NCI-H82 treated with DMSO at 0.1 percent for 48 hours (cell line): ENCODE measurements at regions not wholly inside any gene's neighbourhood (a gene's known extent, or its start where the extent isn't known, plus 50 kb on each side); places are given as distances from the start of the nearest gene placed in this dataset.
A peak's percentile ranks its signal among the peaks of the same experiment; 100 is the strongest.
"Not testable (repeated sequence)": the region's sequence is repeated elsewhere in the genome, so short reads cannot be mapped to it uniquely, and the experiment has no call there.

Experiments
- DNase-seq: peaks from one replicate; lab custom pipeline; 2025; ENCODE audit not compliant: unreplicated experiment; lab: John Stamatoyannopoulos, UW

DNA sequence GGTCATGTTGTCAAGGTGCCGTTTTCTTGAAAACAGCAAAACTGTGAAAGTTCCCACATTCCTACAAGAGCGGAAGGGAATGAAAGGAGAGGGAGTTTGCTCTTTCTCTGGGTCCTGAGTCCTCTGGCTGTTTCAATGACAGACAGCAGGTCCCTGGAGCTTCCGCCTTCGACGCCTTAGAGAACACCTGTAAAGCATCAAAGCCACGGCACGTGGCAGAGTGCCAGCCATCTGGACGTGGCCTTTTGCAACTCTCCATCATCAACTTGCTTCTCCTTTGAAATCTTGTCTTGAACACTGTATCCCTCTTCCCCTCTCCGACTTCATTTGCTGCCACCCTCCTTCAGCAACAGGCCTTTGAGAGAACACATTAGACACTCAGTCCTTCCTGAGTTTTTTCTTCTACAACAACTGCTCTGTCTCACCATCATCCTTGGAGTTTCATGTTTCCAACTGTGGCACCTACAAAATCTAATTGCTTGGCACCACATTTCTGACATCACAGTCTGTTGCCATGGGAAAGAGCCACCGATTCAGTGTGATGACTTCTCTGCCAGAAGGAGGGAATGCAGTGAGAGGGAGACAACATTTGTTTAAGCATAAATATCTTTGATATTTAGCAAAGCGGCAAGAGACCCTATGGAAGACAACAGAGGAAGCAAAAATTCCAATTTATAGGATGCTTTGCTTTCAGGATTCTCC, 204.9 kb upstream of the PTER start:
- no peak for DNase-seq

DNA sequence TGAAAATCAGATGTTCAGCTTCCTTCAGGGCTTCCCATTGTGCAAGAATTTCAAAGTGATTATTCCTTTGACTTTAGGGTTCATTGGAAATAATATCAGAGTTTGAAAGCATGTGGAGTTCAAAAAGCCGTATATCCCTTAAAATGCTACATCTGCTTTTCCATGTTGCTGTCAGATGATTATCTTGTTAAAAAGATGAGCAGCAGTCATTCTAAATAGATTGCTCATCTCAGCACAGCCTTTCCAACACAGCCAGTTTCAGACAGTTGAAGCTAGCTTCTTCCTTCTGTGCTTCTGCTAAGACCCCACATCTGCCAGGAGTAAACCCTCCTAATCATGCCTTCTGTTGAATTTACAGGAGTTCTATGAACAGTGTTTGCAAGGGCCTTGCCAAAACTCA, 204.4 kb upstream of the PTER start:
- DNase-seq: peak; percentile 5

DNA sequence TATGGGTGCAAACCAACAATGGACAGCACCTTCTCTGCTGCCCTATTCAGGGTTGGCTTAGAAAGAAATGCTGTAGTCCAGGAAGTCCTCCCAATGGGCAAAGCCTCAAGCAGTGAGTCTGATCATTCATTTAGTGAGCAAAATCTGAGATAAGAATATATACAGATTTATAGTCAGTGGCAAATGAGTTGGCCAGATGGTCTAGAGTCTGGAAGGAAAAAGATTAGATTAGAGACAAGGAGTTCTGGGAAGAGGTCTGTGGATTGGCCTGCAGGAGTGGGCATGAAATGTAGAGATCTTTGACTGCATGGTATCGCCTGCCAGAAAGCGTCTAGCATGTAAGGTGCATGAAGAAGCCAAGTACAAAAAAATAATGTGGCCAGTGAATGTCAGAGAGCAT, 201.9 kb upstream of the PTER start:
- no peak for DNase-seq

DNA sequence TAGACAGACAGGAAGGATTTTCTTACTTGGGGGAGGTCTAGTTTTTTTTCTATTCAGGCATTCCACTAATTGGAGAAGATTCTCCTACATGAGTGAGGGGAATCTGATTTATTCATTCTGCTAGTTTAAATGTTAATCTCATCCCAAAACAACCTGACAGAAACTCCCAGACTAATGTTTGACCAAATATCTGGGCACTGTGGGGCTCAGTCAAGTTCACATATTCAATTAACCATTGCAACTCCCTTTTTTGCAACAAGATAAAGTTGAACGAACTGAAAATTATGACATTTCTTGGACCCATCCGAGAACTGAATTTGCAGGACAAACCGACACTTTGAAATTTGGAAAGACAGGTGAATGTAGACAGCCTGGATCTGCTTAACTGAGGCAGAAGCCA, 194.4 kb upstream of the PTER start:
- no peak for DNase-seq

DNA sequence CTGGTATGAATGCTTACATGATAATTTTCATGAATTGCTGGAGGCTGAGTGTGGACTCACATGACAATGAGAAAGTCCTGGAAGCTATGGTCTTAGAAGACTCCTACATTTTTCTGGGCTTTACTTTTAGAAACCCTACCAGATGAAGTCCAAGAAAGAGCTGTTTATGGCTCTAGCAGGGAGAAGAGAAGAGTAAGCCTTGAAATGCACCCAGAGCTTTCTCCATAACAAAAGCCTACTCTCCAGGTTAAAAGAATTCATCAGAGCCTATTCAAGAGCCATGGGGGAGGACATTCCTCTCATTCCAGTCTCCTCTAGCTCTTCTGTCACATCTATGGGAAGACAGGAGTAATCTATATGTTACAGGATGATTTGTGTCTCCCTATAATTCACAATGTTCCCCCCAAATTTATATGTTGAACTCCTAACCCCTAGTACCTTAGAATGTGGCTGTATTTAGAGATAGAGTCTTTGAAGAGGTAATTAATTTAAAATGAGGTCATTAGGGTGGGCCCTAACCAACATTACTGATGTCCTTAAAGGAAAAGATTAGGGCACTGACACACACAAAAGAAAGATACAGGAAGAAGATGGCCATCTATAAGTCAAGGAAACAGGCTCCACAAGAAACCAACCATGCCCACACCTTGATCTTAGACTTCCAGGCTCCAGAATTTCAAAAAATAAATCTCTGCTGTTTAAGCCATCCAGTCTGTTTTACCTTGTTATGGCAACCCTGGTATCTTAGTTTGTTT, 193.8 kb upstream of the PTER start:
- no peak for DNase-seq

GRCh38 chr10:16250136-16250535, 186.7 kb upstream of the PTER start:
- not testable (repeated sequence) for DNase-seq

GRCh38 chr10:16256336-16256735, 180.5 kb upstream of the PTER start:
- no peak for DNase-seq

- no peak for DNase-seq
Observed at GRCh38 chr10:16258291-16259040, 178.3 kb upstream of the PTER start.

DNA sequence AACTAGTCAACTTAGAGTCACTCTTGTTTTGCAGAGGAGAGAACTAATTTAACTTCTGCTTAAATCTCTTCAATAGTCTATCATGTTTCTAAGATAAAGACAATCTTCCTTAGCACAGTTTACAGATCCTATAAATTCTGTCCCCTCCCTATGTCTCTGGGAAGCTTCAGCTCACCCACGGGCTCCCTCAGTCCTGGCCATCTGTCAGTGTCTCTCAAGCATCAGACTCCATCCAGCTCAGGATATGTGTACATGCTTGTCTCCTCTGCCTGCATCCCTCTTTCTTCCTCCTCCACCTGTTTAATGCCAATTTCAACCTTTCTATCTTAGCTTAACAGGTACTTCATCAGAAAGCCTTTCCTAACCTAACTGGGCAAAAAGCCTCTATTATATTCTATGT, 177.1 kb upstream of the PTER start:
- DNase-seq: no peak

GRCh38 chr10:16260388-16260787, 176.4 kb upstream of the PTER start:
- DNase-seq: no peak

GRCh38 chr10:16271571-16271970, 165.2 kb upstream of the PTER start:
- DNase-seq: no peak

DNA sequence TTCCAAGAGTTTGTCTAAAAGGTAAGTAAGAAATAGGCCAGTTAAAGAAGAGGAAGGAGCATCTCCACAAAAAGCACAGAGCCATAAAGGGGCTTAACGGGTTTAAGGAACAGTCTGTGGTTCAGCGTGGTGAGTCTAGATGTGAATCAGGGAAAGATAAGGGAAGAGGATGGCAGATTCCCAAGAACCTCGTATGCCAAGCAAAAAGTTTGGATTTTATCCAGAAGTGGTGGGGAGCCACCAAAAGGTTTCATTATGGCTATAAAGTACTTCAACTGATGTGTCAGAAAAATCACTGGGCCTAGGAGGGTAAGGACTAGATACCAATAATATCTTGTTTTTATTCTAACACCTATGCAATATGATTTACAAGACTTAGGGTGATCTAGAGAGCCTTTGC, 161.9 kb upstream of the PTER start:
- DNase-seq: no peak

- no peak for DNase-seq
Observed at GRCh38 chr10:16280595-16280994, 156.2 kb upstream of the PTER start.

GRCh38 chr10:16292366-16292765, 144.4 kb upstream of the PTER start:
- DNase-seq: no peak

DNA sequence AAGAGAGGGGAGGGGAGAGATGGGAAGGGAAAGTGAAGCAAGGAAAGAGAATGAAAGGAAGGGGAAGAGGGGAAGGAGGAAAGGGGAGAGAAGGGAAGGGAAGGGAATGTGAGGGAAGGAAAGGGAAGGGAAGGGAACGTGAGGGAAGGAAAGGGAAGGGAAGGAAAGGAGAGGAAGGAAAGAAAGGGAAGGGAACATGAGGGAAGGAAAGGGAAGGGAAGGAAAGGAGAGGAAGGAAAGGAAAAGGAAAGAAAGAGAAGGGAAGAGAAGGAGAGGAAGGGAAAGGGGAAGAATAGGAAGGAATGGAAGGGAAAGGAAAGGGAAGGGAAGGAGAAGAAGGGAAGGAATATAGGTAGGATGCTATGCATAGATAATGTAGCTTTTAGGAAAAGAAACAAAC, 139.7 kb upstream of the PTER start:
- no peak for DNase-seq

DNA sequence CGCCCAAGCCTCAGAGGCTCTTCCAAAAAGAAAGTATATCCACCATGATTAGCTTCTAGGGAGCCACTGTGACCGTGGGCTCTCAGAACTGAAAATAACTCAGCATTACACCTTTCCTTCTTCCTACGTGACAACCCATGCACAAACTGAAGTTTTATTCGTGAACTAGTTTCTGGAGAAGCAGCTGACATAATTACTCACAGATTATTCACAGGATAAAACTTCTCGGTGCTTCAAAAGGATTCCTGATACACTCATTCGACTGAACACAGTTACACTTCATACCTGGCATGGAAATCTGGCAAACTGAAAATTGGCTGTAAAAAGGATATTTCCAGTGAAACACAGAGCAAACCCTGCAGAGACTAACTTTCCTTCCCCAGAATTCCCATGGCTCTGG, 139.2 kb upstream of the PTER start:
- no peak for DNase-seq

DNA sequence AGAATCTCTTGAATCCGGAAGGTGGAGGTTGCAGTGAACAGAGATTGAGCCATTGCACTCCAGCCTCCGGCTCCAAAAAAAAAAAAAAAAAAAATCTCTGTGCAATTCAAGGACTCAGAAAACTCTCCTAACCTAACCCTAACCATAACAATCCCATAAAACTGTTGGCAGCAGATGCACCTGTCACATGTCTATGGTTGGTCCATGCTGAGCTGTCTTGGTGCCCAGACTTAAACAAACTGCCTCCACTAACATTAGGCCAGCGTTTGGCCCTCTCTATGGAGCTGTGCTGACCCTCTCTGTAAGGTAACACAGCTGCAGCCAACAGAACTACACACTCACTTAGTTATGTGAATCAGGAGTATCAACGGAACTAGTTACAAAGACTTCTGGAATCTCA, 132.5 kb upstream of the PTER start:
- no peak for DNase-seq

- no peak for DNase-seq
Observed at GRCh38 chr10:16310440-16310839, 126.4 kb upstream of the PTER start.

GRCh38 chr10:16314259-16314658, 122.6 kb upstream of the PTER start:
- DNase-seq: no peak

GRCh38 chr10:16316733-16317390, 119.9 kb upstream of the PTER start:
- no peak for DNase-seq

DNA sequence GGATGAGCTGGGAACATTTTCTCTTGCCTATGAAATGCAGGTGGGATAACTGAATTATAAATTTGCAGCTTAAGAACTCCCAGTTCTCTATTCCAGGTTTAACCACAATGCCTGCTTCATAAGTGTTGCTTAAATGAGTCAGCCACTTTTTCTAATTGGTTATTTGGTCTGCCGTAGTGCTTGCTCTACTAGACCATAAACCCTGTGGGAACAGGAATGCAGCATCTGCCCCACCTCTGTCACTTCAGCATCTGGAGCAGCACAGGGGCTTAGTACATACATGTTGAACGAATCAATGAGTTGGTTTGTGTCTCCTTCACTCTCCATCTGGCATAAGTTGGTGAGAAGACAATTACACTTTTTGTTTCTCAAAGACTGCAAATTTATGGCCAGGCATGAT, 95.2 kb upstream of the PTER start:
- no peak for DNase-seq

GRCh38 chr10:16348891-16349290, 87.9 kb upstream of the PTER start:
- no peak for DNase-seq
